GM18505 (cell line): ENCODE measurements at regions not wholly inside any gene's neighbourhood (a gene's known extent, or its start where the extent isn't known, plus 50 kb on each side); places are given as distances from the start of the nearest gene placed in this dataset.
"Not testable (repeated sequence)": the region's sequence is repeated elsewhere in the genome, so short reads cannot be mapped to it uniquely, and the experiment has no call there.

ENCODE experiments used
- ATAC-seq: cut with Tn5 transposase; IDR thresholded peaks from one replicate; pipeline ENCODE4 v1.9.1; 2021; ENCODE audit not compliant: unreplicated experiment
- POLR2A ChIP-seq: IDR thresholded peaks from 4 replicates; pipeline ENCODE4 v1.6.1; 2011; ENCODE audit warnings: borderline replicate concordance; ENCODE audit not compliant: insufficient read depth, insufficient read length; ENCODE audit errors: extremely low read depth

- ATAC-seq = not testable (repeated sequence)
These were observed 1479.5 kb downstream of the RPIA start for GRCh38 chr2:90170978-90171377.

GRCh38 chr2:90173081-90173480 lies 1481.6 kb downstream of the RPIA start:
- ATAC-seq = not testable (repeated sequence)

GRCh38 chr2:90179591-90179990 lies 1488.1 kb downstream of the RPIA start:
- ATAC-seq = not testable (repeated sequence)

- no peak for ATAC-seq
- TF ChIP-seq POLR2A = no peak
These were observed 1516.1 kb downstream of the RPIA start for GRCh38 chr2:90207454-90208058.

GRCh38 chr2:90209009-90209408 lies 1517.5 kb downstream of the RPIA start:
- TF ChIP-seq POLR2A = no peak
- ATAC-seq = no peak

GRCh38 chr2:90209806-90210205 lies 1518.3 kb downstream of the RPIA start:
- ATAC-seq = no peak
- no peak for TF ChIP-seq POLR2A

GRCh38 chr2:90215880-90216279 lies 1524.4 kb downstream of the RPIA start:
- not testable (repeated sequence) for ATAC-seq

GRCh38 chr2:90216801-90217200 lies 1525.3 kb downstream of the RPIA start:
- not testable (repeated sequence) for ATAC-seq

- not testable (repeated sequence) for ATAC-seq
These were observed 1527.1 kb downstream of the RPIA start for GRCh38 chr2:90218534-90218933.

GRCh38 chr2:90220623-90221299 lies 1529.3 kb downstream of the RPIA start:
- ATAC-seq = not testable (repeated sequence)

- no peak for TF ChIP-seq POLR2A
- no peak for ATAC-seq
These were observed 1529.8 kb downstream of the RPIA start for GRCh38 chr2:90221300-90221651.

GRCh38 chr2:90224767-90225166 lies 1533.3 kb downstream of the RPIA start:
- ATAC-seq = not testable (repeated sequence)

GRCh38 chr2:90226465-90227072 lies 1535.1 kb downstream of the RPIA start:
- ATAC-seq = not testable (repeated sequence)

GRCh38 chr2:90231199-90231598 lies 1539.7 kb downstream of the RPIA start:
- ATAC-seq = not testable (repeated sequence)

GRCh38 chr2:90235452-90235851 lies 1544.0 kb downstream of the RPIA start:
- not testable (repeated sequence) for ATAC-seq

- not testable (repeated sequence) for ATAC-seq
These were observed 1546.5 kb downstream of the RPIA start for GRCh38 chr2:90237923-90238361.

- ATAC-seq = not testable (repeated sequence)
These were observed 1547.2 kb downstream of the RPIA start for GRCh38 chr2:90238505-90239230.

- ATAC-seq = not testable (repeated sequence)
These were observed 1548.3 kb downstream of the RPIA start for GRCh38 chr2:90239769-90240168.

GRCh38 chr2:90244902-90245765 lies 1553.7 kb downstream of the RPIA start:
- ATAC-seq = not testable (repeated sequence)
